Gastrocnemius medialis (tissue), 4 donors: ENCODE measurements at regions not wholly inside any gene's neighbourhood (a gene's known extent, or its start where the extent isn't known, plus 50 kb on each side); places are given as distances from the start of the nearest gene placed in this dataset.

Source experiments
- POLR2A ChIP-seq, 2 donors: fragments of 450-650 bp; IDR thresholded peaks; one replicate each; pipeline ENCODE4 v1.6.1; 2017; ENCODE audit warnings: antibody characterized with exemption in 2 of 2, mild to moderate bottlenecking in 2 of 2, moderate library complexity in 2 of 2
- TF ChIP-seq, protein P1 (sequence below), 5 experiments: fragments of 450-650 bp in 3 of 5; fragments of 200-600 bp in 2 of 5; sonication (generic) in 2 of 5; IDR thresholded peaks in 4 of 5; conservative IDR thresholded peaks in 1 of 5; 1 replicate in 4 of 5; 2 replicates in 1 of 5; pipeline ENCODE4 v1.5.1; 2016 to 2019; ENCODE audit warnings: antibody characterized with exemption in 5 of 5, mild to moderate bottlenecking in 3 of 5, moderate library complexity in 3 of 5

DNA sequence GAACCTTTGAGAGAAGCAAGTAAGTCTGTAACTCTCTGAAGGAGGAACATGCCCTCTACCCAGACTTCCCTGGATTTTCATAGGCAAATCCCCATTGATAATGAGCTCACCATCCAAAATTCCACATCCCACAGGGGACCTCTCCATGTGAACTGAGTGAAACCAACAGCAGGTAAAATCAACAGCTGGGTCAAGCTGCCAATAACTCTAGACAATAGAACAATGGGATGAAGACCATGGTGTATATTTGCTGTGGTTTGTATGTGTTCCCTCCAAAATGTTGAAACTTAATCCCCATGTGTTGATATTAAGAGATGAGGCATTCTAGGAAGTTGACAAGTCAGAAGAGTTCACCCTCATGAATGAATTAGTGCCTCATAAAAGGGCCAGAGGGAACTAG is 110.2 kb upstream of the MYO10 start:
- TF ChIP-seq, protein P1, sequence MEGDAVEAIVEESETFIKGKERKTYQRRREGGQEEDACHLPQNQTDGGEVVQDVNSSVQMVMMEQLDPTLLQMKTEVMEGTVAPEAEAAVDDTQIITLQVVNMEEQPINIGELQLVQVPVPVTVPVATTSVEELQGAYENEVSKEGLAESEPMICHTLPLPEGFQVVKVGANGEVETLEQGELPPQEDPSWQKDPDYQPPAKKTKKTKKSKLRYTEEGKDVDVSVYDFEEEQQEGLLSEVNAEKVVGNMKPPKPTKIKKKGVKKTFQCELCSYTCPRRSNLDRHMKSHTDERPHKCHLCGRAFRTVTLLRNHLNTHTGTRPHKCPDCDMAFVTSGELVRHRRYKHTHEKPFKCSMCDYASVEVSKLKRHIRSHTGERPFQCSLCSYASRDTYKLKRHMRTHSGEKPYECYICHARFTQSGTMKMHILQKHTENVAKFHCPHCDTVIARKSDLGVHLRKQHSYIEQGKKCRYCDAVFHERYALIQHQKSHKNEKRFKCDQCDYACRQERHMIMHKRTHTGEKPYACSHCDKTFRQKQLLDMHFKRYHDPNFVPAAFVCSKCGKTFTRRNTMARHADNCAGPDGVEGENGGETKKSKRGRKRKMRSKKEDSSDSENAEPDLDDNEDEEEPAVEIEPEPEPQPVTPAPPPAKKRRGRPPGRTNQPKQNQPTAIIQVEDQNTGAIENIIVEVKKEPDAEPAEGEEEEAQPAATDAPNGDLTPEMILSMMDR (IDR thresholded peaks at IDR 0.05 in 4 of 5, conservative IDR thresholded peaks at IDR 0.05 in 1 of 5) = no peak
- no peak for TF ChIP-seq POLR2A (IDR thresholded peaks at IDR 0.05)
